ENCODE measurements at regions not wholly inside any gene's neighbourhood (a gene's known extent, or its start where the extent isn't known, plus 50 kb on each side); places are given as distances from the start of the nearest gene placed in this dataset.

DNA sequence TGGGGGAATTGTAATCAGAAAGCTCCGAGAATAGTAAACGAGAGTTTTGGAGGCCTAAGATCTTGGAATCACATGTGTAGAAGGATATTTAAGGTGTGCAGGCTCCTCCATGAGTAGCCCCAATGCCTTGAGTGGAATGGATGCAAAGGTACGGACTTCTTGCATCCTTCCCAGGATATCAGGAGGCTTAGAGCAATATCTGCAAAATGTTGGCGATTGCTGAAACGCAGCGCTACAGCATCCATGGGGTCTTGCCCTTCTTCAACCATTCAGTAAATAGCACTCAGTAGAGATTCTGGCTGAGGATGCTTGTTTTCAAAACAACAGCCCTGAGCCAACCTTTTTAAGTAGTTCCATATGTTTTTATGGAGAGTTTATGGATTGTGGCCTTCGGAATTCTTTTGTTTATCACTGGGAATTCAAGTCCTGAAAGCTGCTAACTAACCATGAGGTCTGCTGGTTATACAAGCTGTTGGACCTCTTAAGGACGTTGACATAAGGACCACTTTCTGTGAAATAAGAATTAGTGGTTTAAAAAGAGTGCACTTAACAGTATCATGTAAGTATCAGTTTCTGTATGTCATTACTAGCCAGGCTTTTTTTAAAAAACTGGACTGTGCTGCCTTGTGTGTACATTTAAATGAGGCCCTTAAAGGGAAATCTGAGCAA is 228.8 kb upstream of the PGRMC2 start (continued):
- no peak for TF ChIP-seq TCF12 (IDR thresholded peaks at IDR 0.05)
- TF ChIP-seq TCF12 (CRISPR knock-in tag; IDR thresholded peaks at IDR 0.05): no peak
- TF ChIP-seq EED (CRISPR knock-in tag; IDR thresholded peaks at IDR 0.05): no peak
- TF ChIP-seq CHCHD3 (CRISPR knock-in tag; IDR thresholded peaks at IDR 0.05): no peak

DNA sequence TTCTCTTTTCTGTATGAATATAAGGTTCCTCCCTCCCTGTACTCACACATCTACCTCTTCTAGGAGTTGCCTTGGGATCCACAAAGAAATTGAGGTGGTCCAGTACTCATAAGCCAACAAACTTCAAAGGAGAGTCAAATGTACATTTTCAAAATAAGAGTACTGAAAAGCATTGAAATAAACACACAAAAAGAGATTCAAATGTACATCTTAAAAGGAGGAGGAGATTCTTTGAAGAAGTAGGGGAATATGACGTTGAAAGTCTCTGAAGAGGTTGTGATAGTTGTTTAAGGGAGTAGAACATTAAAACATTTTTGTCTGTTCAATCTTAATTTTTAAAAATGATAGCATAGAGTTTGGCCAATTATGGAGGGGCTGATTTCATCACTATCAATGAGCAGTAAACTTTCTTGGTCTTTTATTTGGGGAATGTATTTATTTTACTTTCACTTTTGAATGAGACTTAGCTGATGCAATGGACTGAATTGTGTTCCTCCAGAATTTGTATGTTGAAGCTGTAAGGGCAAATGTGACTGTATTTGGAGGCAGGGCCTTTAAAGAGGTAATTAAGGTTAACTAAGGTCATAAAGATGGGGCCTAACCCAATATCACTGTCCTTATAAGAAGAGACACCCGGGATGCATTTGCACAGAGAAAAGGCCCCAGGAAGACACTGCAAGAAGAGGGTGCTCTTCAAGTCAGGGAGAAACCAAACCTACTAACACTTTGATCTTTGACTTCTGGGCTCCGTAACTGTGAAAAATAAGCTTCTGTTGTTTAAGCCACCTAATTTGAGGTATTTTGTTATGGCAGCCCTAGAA is 226.3 kb upstream of the PGRMC2 start:
- no peaks in the 10 kb centered on the region for H3K27me3 ChIP-seq (ENCODE audit: control insufficient read depth in 1 of 2, insufficient read depth in 2 of 2, low read length in 2 of 2)
- intact Hi-C loops (cut with micrococcal nuclease; ENCODE audit: unreplicated experiment) (no loop called here), in situ Hi-C loops (cut with HindIII; ENCODE audit: extremely low pct_ligation_motif_present, low pct_unique_long_range_greater_than_20kb) (no loop called here)
- no peak for TF ChIP-seq RFXANK (CRISPR knock-in tag; IDR thresholded peaks at IDR 0.05)
- TF ChIP-seq XRCC5 (optimal IDR thresholded peaks at IDR 0.05; ENCODE audit: low read length): no peak
- no peak for TF ChIP-seq SAP130 (CRISPR knock-in tag; IDR thresholded peaks at IDR 0.05; ENCODE audit: low read depth)
- TF ChIP-seq ZC3H13 (CRISPR knock-in tag; IDR thresholded peaks at IDR 0.05): no peak
- no peak for TF ChIP-seq ZNF235 (CRISPR knock-in tag; IDR thresholded peaks at IDR 0.05; ENCODE audit: borderline replicate concordance)
- TF ChIP-seq, protein P1, sequence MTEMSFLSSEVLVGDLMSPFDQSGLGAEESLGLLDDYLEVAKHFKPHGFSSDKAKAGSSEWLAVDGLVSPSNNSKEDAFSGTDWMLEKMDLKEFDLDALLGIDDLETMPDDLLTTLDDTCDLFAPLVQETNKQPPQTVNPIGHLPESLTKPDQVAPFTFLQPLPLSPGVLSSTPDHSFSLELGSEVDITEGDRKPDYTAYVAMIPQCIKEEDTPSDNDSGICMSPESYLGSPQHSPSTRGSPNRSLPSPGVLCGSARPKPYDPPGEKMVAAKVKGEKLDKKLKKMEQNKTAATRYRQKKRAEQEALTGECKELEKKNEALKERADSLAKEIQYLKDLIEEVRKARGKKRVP (CRISPR knock-in tag; IDR thresholded peaks at IDR 0.05): 0 out of 4 replicates have a peak, but pooled peaks of 1 of the 2 experiments have one; percentile 12
- FAIRE-seq (no peak), ATAC-seq (no peak), DNase-seq (ENCODE audit: low spot score) (no peak)
- H3K9me3 ChIP-seq (ENCODE audit: low read length): no peaks in the 10 kb centered on the region
- H3K27ac ChIP-seq (ENCODE audit: extremely low read length, insufficient read depth, low read length): no peak overlapping the region
- POLR2A ChIA-PET: no interaction called here
- H4K20me1 ChIP-seq (ENCODE audit: insufficient read depth, low read length): no peaks in the 10 kb centered on the region
- H3K36me3 ChIP-seq (replicated peaks in 1 of 2; ENCODE audit: control insufficient read depth in 1 of 2, insufficient read depth in 2 of 2, low read length in 2 of 2): no peaks in the 10 kb centered on the region
- H3K4me3 ChIP-seq (replicated peaks in 1 of 3; ENCODE audit: insufficient read depth in 1 of 3, low read depth in 2 of 3, low read length in 3 of 3): peak overlapping the region in 1 of 3 experiments; percentile 38; a peak in 3 of 6 replicates
- no peak overlapping the region for H3K9ac ChIP-seq (ENCODE audit: insufficient read depth, low read depth, low read length)
- H3K4me2 ChIP-seq (ENCODE audit: low read depth, low read length): peak overlapping the region; percentile 25
- H3K4me1 ChIP-seq (ENCODE audit: insufficient read depth, low read length): peaks cover 20% of the 10 kb centered on the region
- CTCF ChIA-PET (ENCODE audit: low intra/inter-chr PET ratio, low total read pairs): no interaction called here
- WGBS (ENCODE audit: low lambda C conversion rate): 34% methylated on average over 3 of the region's 3 CpGs
- H2AFZ ChIP-seq (ENCODE audit: low read length): no peak overlapping the region
- BruUV-seq (replicated peaks): no TSS peak
- no peaks in the 10 kb centered on the region for H3K79me2 ChIP-seq (ENCODE audit: insufficient read depth, low read length)

Data from HepG2 (cell line).